ENCODE measurements at regions not wholly inside any gene's neighbourhood (a gene's known extent, or its start where the extent isn't known, plus 50 kb on each side); places are given as distances from the start of the nearest gene placed in this dataset.

DNA sequence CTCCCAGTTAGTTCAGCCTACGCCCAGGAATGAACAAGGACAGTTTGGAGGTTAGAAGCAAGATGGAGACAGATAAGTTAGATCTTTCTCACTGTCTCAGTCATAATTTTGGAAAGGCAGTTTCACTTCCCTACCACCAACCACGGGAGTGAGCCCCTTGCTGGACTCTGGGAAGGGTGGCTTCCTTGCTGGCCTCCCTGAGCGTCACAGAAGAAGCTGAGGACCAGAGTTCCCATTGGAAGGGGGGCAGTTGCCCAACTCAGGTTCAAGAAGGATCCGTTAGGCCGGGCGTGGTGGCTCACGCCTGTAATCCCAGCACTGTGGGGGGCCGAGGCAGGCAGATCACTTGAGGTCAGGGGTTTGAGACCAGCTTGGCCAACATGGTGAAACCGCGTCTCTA lies 106.2 kb upstream of the MAX start:
- H3K4me3 ChIP-seq (ENCODE audit: low read depth, low read length) = no peak overlapping the region
- DNase-seq (ENCODE audit: low read depth) = peak; percentile 82
- TF ChIP-seq POLR2A (IDR thresholded peaks at IDR 0.05; ENCODE audit: extremely low read depth, insufficient read length) = no peak
- TF ChIP-seq MYC (IDR thresholded peaks at IDR 0.05; ENCODE audit: low read depth, low read length) = no peak
- TF ChIP-seq, protein P1, sequence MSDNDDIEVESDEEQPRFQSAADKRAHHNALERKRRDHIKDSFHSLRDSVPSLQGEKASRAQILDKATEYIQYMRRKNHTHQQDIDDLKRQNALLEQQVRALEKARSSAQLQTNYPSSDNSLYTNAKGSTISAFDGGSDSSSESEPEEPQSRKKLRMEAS (IDR thresholded peaks at IDR 0.05; ENCODE audit: low read depth, low read length) = no peak
- TF ChIP-seq, protein P2, sequence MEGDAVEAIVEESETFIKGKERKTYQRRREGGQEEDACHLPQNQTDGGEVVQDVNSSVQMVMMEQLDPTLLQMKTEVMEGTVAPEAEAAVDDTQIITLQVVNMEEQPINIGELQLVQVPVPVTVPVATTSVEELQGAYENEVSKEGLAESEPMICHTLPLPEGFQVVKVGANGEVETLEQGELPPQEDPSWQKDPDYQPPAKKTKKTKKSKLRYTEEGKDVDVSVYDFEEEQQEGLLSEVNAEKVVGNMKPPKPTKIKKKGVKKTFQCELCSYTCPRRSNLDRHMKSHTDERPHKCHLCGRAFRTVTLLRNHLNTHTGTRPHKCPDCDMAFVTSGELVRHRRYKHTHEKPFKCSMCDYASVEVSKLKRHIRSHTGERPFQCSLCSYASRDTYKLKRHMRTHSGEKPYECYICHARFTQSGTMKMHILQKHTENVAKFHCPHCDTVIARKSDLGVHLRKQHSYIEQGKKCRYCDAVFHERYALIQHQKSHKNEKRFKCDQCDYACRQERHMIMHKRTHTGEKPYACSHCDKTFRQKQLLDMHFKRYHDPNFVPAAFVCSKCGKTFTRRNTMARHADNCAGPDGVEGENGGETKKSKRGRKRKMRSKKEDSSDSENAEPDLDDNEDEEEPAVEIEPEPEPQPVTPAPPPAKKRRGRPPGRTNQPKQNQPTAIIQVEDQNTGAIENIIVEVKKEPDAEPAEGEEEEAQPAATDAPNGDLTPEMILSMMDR (IDR thresholded peaks at IDR 0.05; ENCODE audit: low read depth, low read length) = no peak

DNA sequence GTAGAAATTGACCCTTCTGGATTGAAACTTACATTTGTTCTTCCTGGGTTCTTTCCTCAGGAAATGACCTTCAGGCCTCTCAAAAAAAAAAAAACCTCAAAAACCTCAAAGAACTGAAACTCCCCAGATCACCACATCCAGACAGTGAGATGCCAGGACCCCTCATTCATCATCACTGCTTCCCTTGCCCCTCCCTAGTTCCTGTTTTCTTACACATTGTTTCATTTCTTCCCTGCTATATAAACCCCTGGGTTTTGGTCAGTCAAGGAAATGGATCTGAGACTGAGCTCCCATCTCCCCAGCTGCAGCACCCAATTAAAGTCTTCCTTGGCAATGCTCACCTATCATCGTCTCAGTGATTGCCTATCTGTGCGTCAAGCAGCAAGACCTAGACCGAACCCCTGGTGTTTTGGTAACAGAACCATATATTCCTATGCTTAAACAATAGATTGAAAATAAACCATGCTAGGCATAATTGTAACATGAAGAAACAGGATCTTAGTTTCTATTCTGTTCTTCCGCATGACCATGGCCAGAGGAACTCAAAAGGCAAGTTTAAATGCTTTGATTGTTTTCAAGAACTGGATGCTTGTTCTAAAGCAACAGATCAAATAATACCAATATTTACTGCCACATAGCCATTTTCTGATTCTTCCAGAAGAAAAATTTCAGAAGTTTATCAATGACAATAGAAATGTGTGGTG lies 108.0 kb upstream of the MAX start:
- DNase-seq (ENCODE audit: low read depth) = peak; percentile 92
- peak overlapping the region; percentile 59 for H3K4me3 ChIP-seq (ENCODE audit: low read depth, low read length)
- no peak for TF ChIP-seq POLR2A (IDR thresholded peaks at IDR 0.05; ENCODE audit: extremely low read depth, insufficient read length)
- TF ChIP-seq, protein P1 (IDR thresholded peaks at IDR 0.05; ENCODE audit: low read depth, low read length) = no peak
- TF ChIP-seq, protein P2 (IDR thresholded peaks at IDR 0.05; ENCODE audit: low read depth, low read length) = no peak
- TF ChIP-seq MYC (IDR thresholded peaks at IDR 0.05; ENCODE audit: low read depth, low read length) = no peak

DNA sequence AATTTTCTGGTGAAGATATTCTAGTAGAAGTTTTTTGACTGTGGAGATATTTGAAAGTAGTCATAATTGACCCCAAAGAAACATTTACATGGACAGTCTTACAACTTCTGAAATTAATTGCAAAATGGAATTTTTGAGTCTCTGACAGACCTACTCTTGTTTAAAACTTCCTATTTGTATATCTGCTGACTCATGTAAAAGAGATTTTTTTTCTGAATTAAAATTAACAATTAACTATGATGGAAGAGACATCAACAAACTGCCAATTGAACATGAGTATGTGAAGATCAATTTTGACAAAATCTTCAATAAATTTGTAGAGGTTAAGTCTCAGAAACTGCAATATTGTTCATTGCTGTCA lies 108.5 kb upstream of the MAX start:
- DNase-seq (ENCODE audit: low read depth) = no peak
- TF ChIP-seq, protein P1 (IDR thresholded peaks at IDR 0.05; ENCODE audit: low read depth, low read length) = no peak
- TF ChIP-seq POLR2A (IDR thresholded peaks at IDR 0.05; ENCODE audit: extremely low read depth, insufficient read length) (no peak), MYC (IDR thresholded peaks at IDR 0.05; ENCODE audit: low read depth, low read length) (no peak)
- TF ChIP-seq, protein P2 (IDR thresholded peaks at IDR 0.05; ENCODE audit: low read depth, low read length) = no peak
- peak overlapping the region; percentile 59 for H3K4me3 ChIP-seq (ENCODE audit: low read depth, low read length)

DNA sequence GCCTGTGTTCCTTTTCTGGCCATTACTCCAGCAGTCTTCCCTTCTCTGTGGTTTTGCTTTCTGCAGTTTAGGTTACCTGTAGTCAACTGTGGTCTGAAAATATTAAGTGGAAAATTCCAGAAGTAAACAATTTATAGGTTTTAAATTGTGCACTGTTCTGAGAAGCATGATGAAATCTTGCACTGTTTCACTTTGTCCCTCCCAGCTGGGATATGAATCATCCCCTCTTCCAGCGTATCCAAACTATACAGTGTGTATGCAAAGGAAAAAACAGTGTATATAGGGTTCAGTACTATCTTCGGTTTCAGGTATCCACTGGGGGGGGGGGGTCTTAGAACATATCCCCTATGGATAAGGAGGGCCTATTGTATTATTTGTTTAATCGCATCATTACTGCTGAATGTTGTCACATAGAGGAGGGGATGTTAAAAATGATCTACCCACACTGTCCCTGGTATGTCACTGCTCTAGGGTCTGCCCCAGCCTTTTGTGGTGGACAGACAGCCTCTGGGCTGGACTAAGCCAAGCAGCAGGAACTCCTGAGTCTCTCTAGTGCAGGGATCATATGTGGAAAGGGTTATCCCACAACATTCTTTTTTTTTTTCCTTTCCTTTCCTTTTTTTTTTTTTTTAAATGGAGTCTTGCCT lies 109.1 kb upstream of the MAX start:
- peak; percentile 65 for DNase-seq (ENCODE audit: low read depth)
- TF ChIP-seq, protein P1 (IDR thresholded peaks at IDR 0.05; ENCODE audit: low read depth, low read length) = no peak
- TF ChIP-seq MYC (IDR thresholded peaks at IDR 0.05; ENCODE audit: low read depth, low read length) (no peak), POLR2A (IDR thresholded peaks at IDR 0.05; ENCODE audit: extremely low read depth, insufficient read length) (no peak)
- TF ChIP-seq, protein P2 (IDR thresholded peaks at IDR 0.05; ENCODE audit: low read depth, low read length) = no peak
- H3K4me3 ChIP-seq (ENCODE audit: low read depth, low read length) = peak overlapping the region; percentile 59

DNA sequence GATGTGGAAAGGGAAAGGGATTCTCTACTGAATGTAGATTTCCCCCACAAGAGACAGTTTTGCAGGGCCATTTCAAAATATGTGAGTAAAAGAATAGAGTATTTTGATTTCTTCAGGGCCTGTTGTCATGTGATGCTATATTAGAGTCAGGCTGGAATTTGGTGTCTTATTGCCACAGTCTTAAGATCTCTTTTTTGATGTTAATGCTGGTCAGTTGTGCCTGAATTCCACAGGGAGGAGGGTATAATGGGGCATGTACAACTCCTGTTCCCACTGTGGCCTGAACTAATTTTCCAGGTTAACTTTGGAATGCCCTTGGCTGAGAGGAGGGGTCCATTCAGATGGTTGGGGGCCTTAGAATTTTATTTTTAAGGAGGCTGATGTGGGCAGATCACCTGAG lies 111.0 kb upstream of the MAX start:
- DNase-seq (ENCODE audit: low read depth) = no peak
- H3K4me3 ChIP-seq (ENCODE audit: low read depth, low read length) = no peak overlapping the region
- TF ChIP-seq, protein P2 (IDR thresholded peaks at IDR 0.05; ENCODE audit: low read depth, low read length) = no peak
- TF ChIP-seq, protein P1 (IDR thresholded peaks at IDR 0.05; ENCODE audit: low read depth, low read length) = no peak
- TF ChIP-seq POLR2A (IDR thresholded peaks at IDR 0.05; ENCODE audit: extremely low read depth, insufficient read length) = no peak
- TF ChIP-seq MYC (IDR thresholded peaks at IDR 0.05; ENCODE audit: low read depth, low read length) = no peak

Measured in NB4 (cell line).